ENCODE measurements at regions not wholly inside any gene's neighbourhood (a gene's known extent, or its start where the extent isn't known, plus 50 kb on each side); places are given as distances from the start of the nearest gene placed in this dataset.

DNA sequence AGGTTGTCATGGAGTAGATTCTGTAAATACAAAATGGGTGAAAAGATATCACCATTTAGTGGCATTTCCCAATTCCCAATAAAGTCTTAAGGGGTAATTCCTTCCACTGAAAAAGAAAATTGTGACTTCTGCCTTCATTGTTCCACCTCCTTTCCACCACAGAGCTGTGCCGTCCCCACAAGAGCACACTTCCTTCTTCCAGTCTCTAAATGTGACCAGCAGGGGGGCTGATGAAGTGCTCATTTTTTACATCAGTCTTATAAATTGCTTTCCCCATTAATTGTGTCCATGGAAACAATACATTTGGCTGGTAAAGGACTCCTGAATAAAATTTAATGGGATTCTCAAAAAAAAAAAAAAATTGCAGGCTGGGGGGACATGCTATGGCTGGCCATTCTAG, 260.8 kb upstream of the PSMD7 start:
- TF ChIP-seq TOX (CRISPR knock-in tag; IDR thresholded peaks at IDR 0.05; ENCODE audit: borderline replicate concordance) (no peak), GLIS3 (CRISPR knock-in tag; IDR thresholded peaks at IDR 0.05) (no peak), ZNF8 (CRISPR knock-in tag; IDR thresholded peaks at IDR 0.05) (no peak)

Measured in SK-N-SH treated with all-trans-retinoic acid at 6 μM for 48 hours (cell line).